Suprapubic skin (tissue), 4 donors: ENCODE measurements at regions not wholly inside any gene's neighbourhood (a gene's known extent, or its start where the extent isn't known, plus 50 kb on each side); places are given as distances from the start of the nearest gene placed in this dataset.

Source experiments
- POLR2A ChIP-seq, 2 donors: fragments of 450-650 bp; IDR thresholded peaks; one replicate each; pipeline ENCODE4 v1.6.1; 2017; ENCODE audit warnings: antibody characterized with exemption in 2 of 2, mild to moderate bottlenecking in 2 of 2, moderate library complexity in 2 of 2
- POLR2AphosphoS5 ChIP-seq, 3 donors: sonication (generic); formaldehyde crosslinking; IDR thresholded peaks; one replicate each; pipeline ENCODE4 v1.6.1; 2017; ENCODE audit warnings: antibody characterized with exemption in 3 of 3
- TF ChIP-seq, protein P1 (sequence below), 2 donors: fragments of 200-600 bp in 1 of 2; fragments of 450-650 bp in 1 of 2; sonication (generic) in 1 of 2; IDR thresholded peaks; one replicate each; pipeline ENCODE4 v1.5.1; 2016 to 2019; ENCODE audit warnings: antibody characterized with exemption in 2 of 2, mild to moderate bottlenecking in 1 of 2, moderate library complexity in 1 of 2

DNA sequence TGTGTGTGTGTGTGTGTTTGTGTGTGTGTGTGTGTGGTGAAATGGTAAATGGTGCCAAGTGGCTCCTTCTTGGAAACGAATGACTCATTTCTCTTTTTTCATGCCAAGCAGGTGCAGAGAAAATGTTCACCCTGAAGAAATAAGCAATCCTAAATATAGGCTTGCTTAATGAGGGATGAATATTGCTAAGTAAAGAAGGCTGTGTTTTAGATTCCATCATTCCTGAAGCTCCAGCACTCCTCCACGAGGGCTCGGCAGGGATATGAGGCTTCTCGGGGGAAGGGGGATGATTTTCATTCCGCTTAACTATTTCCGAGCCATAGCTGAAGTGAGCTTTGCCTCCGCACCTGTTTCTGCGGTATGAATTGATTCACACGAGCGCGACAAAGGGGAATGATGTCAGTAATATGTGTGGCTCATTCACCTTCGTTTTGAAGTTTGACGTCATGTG, 72.9 kb downstream of the TSN start:
- TF ChIP-seq, protein P1, sequence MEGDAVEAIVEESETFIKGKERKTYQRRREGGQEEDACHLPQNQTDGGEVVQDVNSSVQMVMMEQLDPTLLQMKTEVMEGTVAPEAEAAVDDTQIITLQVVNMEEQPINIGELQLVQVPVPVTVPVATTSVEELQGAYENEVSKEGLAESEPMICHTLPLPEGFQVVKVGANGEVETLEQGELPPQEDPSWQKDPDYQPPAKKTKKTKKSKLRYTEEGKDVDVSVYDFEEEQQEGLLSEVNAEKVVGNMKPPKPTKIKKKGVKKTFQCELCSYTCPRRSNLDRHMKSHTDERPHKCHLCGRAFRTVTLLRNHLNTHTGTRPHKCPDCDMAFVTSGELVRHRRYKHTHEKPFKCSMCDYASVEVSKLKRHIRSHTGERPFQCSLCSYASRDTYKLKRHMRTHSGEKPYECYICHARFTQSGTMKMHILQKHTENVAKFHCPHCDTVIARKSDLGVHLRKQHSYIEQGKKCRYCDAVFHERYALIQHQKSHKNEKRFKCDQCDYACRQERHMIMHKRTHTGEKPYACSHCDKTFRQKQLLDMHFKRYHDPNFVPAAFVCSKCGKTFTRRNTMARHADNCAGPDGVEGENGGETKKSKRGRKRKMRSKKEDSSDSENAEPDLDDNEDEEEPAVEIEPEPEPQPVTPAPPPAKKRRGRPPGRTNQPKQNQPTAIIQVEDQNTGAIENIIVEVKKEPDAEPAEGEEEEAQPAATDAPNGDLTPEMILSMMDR (IDR thresholded peaks at IDR 0.05): no peak
- TF ChIP-seq POLR2AphosphoS5 (IDR thresholded peaks at IDR 0.05) (no peak), POLR2A (IDR thresholded peaks at IDR 0.05) (no peak)
